OCI-LY3 (cell line): ENCODE measurements at regions not wholly inside any gene's neighbourhood (a gene's known extent, or its start where the extent isn't known, plus 50 kb on each side); places are given as distances from the start of the nearest gene placed in this dataset.
"Not testable (repeated sequence)": the region's sequence is repeated elsewhere in the genome, so short reads cannot be mapped to it uniquely, and the experiment has no call there.

Source experiments
- H2AFZ ChIP-seq: fragments of 200-600, 300-600 bp; shearing (Covaris generic); 2 replicates; pipeline ENCODE4 v1.6.0; 2014; ENCODE audit warnings: antibody characterized with exemption, low read depth, low read length
- H3K27ac ChIP-seq: fragments of 200-600, 300-600 bp; sonication (generic); 2 replicates; pipeline ENCODE4 v1.5.1; 2014; ENCODE audit warnings: mild to moderate bottlenecking, low read length, moderate library complexity, mixed read lengths
- H3K27me3 ChIP-seq: fragments of 200-600, 300-600 bp; sonication (generic); 2 replicates; pipeline ENCODE4 v1.6.1; 2014; ENCODE audit warnings: low read depth, low read length, mixed read lengths
- H3K36me3 ChIP-seq: fragments of 200-600, 300-600 bp; sonication (generic); replicated peaks from 2 replicates; pipeline ENCODE3; 2014; ENCODE audit warnings: low read depth, low read length, mixed read lengths
- H3K4me1 ChIP-seq: fragments of 300-600, 200-600 bp; sonication (generic); 2 replicates; pipeline ENCODE4 v1.6.1; 2014; ENCODE audit warnings: low read length, mixed read lengths
- H3K4me2 ChIP-seq: fragments of 200-600, 300-600 bp; sonication (generic); 2 replicates; pipeline ENCODE4 v1.6.1; 2014; ENCODE audit warnings: low read length, mixed read lengths
- H3K4me3 ChIP-seq: fragments of 300-600, 200-600 bp; sonication (generic); 2 replicates; pipeline ENCODE4 v1.5.1; 2014; ENCODE audit warnings: antibody characterized with exemption, mild to moderate bottlenecking, low read length, moderate library complexity
- H3K79me2 ChIP-seq: fragments of 300-600, 200-600 bp; shearing (Covaris generic); 2 replicates; pipeline ENCODE4 v1.6.1; 2014; ENCODE audit warnings: mild to moderate bottlenecking, low read length, mixed read lengths
- H3K9ac ChIP-seq: fragments of 300-600, 200-600 bp; shearing (Covaris generic); 2 replicates; pipeline ENCODE4 v1.6.0; 2014; ENCODE audit warnings: mild to moderate bottlenecking, low read length, moderate library complexity
- H3K9me3 ChIP-seq: fragments of 200-600, 300-600 bp; shearing (Covaris generic); 2 replicates; pipeline ENCODE4 v1.6.1; 2014; ENCODE audit warnings: low read length, mixed read lengths; ENCODE audit not compliant: insufficient read depth
- H4K20me1 ChIP-seq: fragments of 200-600, 300-600 bp; sonication (generic); 2 replicates; pipeline ENCODE4 v1.6.1; 2016; ENCODE audit warnings: low read length, mixed read lengths; ENCODE audit not compliant: insufficient read depth
- EZH2phosphoT487 ChIP-seq: fragments of 200-600 bp; shearing (Covaris generic); IDR thresholded peaks from 2 replicates; pipeline ENCODE4 v1.6.1; 2018; ENCODE audit warnings: antibody characterized with exemption, mixed run types, low read depth
- TF ChIP-seq, protein P1 (sequence below): fragments of 200-600, 300-600 bp; sonication (generic); IDR thresholded peaks from 2 replicates; pipeline ENCODE4 v1.5.1; 2014; ENCODE audit warnings: antibody characterized with exemption, low read length, low read depth

DNA sequence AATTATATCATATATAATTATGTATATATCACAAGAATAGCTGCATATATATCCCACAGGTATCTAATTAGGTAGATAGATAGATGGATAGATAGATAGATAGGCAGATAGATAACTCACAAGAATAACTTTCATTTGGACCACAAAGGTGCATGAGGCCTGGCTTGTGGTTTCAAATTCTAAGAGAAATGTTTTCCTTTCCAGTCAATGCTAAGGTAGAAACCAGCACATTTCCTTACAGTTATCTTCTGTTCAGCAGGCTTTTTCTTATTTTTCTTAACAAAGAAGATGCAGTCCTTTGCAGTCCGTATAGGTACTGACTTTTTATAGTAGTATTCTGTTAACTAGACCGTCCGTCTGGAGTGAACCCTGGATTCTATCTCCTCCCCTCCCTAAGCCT, 152.9 kb upstream of the ANKFN1 start:
- Histone ChIP-seq H3K4me2 (no peak overlapping the region), H4K20me1 (no peaks in the 10 kb centered on the region), H3K79me2 (no peaks in the 10 kb centered on the region), H3K4me1 (no peaks in the 10 kb centered on the region), H3K9ac (no peak overlapping the region), H3K27me3 (0 out of 2 replicates have a peak, but pooled peaks cover 5% of the 10 kb centered on the region), H3K27ac (no peak overlapping the region), H2AFZ (no peak overlapping the region), H3K36me3 (no peaks in the 10 kb centered on the region), H3K9me3 (no peaks in the 10 kb centered on the region), H3K4me3 (no peak overlapping the region)
- TF ChIP-seq, protein P1, sequence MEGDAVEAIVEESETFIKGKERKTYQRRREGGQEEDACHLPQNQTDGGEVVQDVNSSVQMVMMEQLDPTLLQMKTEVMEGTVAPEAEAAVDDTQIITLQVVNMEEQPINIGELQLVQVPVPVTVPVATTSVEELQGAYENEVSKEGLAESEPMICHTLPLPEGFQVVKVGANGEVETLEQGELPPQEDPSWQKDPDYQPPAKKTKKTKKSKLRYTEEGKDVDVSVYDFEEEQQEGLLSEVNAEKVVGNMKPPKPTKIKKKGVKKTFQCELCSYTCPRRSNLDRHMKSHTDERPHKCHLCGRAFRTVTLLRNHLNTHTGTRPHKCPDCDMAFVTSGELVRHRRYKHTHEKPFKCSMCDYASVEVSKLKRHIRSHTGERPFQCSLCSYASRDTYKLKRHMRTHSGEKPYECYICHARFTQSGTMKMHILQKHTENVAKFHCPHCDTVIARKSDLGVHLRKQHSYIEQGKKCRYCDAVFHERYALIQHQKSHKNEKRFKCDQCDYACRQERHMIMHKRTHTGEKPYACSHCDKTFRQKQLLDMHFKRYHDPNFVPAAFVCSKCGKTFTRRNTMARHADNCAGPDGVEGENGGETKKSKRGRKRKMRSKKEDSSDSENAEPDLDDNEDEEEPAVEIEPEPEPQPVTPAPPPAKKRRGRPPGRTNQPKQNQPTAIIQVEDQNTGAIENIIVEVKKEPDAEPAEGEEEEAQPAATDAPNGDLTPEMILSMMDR, result no peak
- no peak for TF ChIP-seq EZH2phosphoT487

DNA sequence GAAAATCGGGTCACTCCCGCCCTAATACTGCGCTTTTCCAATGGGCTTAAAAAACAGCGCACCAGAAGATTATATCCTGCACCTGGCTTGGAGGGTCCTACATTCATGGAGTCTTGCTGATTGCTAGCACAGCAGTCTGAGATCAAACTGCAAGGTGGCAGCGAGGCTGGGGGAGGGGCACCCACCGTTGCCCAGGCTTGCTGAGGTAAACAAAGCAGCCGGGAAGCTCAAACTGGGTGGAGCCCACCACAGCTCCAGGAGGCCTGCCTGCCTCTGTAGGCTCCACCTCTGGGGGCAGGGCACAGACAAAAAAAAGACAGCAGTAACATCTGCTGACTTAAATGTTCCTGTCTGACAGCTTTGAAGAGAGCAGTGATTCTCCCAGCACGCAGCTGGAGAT, 150.6 kb upstream of the ANKFN1 start:
- not testable (repeated sequence) for H3K4me2 ChIP-seq, H3K27me3 ChIP-seq, H4K20me1 ChIP-seq, H3K4me1 ChIP-seq, H3K79me2 ChIP-seq, H2AFZ ChIP-seq, H3K27ac ChIP-seq, H3K9ac ChIP-seq, H3K36me3 ChIP-seq, H3K9me3 ChIP-seq, H3K4me3 ChIP-seq

DNA sequence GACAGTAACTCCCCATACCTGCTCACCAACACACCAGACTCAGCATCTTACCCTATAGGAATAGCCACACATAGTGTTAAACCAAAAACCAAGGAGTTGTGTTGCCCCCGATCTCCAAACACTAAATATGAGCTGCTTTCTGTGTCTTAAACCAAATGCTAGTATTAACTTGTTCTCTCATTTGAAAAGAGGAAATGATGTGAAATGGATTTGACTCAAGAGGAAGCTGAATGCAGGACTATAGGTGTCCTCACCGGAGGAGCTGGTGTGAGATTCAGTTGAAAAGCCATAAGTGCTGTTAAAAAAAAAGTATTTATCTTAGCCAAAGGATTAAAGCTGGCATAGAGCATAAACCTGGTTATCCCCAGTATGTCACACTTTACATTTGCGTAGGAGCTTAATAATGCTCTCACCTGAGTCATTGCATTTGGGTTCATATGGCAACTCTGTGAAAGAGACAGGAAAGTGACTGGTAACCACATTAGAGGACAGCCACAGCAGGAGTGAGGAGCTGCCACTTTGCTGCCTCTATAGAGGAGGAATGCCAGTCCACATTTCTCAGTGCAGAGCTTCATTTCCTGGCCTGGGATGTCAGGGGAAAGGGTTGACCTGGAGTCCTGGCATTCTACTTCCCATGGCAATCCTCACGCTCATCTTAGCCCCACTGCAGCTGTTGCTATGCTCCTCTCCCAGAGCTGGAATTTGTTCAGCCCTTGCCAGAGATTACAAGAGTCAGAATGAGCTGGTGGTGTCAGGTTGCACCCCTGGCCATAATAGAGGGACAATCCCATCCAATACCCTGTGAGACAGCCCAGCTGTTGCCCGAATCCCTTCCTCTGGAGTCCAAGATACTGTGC, 143.3 kb upstream of the ANKFN1 start:
- Histone ChIP-seq H3K27ac (no peak overlapping the region), H4K20me1 (no peaks in the 10 kb centered on the region), H3K4me1 (peaks cover 13% of the 10 kb centered on the region), H3K4me3 (peak overlapping the region; percentile 24), H3K27me3 (no peaks in the 10 kb centered on the region), H3K9me3 (no peaks in the 10 kb centered on the region), H3K9ac (no peak overlapping the region), H3K36me3 (peaks cover 4% of the 10 kb centered on the region), H3K79me2 (no peaks in the 10 kb centered on the region), H3K4me2 (peak overlapping the region; percentile 73), H2AFZ (no peak overlapping the region)
- TF ChIP-seq, protein P1, result no peak
- TF ChIP-seq EZH2phosphoT487, result no peak

DNA sequence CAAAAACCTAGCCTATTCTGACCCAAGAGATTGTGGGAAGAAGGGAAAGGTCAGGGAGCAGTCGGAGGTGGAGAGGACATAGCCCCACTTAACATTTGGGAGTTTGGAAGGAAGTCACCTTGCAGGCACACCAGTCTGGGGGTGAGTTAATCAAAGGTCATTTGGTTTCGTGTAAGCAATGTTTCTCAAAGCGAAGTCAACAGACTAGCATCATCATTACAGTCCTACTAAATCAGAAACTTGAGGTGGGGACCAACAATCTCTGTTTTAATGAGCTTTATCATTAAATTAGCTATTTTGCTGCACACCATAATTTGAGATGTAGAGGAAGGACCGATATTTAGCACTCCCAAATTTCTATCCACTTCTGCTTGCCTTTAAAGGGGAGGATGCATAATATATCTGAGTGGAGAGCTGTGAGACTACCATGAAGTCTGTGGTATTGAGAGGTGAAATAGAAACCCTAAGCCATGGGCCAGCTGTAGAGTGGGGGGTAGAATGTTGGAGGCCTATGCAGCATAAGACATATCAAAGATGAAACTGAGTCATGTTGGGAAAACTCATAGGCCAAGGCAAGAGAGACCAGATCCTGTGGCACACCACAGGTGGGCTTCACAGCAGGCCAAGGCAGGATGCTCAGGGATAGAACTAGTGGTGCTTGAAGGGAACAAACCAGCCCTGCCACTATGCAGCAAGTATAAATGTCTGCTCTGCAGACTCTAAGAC, 141.7 kb upstream of the ANKFN1 start:
- Histone ChIP-seq H3K4me1 (peaks cover 13% of the 10 kb centered on the region), H3K9ac (no peak overlapping the region), H3K4me2 (no peak overlapping the region), H3K79me2 (no peaks in the 10 kb centered on the region), H3K36me3 (peaks cover 4% of the 10 kb centered on the region), H3K9me3 (no peaks in the 10 kb centered on the region), H3K4me3 (no peak overlapping the region), H3K27ac (no peak overlapping the region), H3K27me3 (no peaks in the 10 kb centered on the region), H2AFZ (no peak overlapping the region), H4K20me1 (no peaks in the 10 kb centered on the region)
- TF ChIP-seq, protein P1, result no peak
- TF ChIP-seq EZH2phosphoT487, result no peak
